ENCODE measurements at regions not wholly inside any gene's neighbourhood (a gene's known extent, or its start where the extent isn't known, plus 50 kb on each side); places are given as distances from the start of the nearest gene placed in this dataset.

DNA sequence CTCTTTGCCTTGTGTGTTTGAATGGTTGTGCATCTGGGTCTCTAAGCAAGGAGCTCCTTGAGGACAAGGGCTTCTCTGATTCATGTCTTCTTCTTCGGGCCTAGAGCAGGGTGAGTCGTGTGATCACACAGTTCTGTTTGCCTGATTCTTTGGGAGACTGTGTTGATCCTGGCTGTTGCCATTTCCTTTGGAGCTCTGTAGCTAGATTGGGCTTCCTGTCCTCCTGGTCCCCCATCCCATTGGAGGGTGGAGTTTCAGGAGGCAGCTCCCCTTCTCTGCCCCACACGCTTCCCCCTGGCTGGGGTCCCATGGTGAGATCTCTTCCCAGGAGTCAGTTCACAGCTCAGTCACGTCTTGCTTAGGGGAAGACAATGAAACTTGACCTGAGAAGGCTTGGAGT is 92.8 kb downstream of the TRIB2 start:
- ATAC-seq (no peak), DNase-seq (ENCODE audit: low spot score) (no peak)
- Histone ChIP-seq H3K9me2 (ENCODE audit: insufficient read depth) (no peaks in the 10 kb centered on the region), H3F3A (replicated peaks; ENCODE audit: low read depth) (no peaks in the 10 kb centered on the region), H3K4me1 (ENCODE audit: insufficient read depth) (peaks cover 8% of the 10 kb centered on the region), H3K36me3 (ENCODE audit: insufficient read depth) (no peaks in the 10 kb centered on the region), H4K20me1 (replicated peaks; ENCODE audit: insufficient read depth) (no peaks in the 10 kb centered on the region), H3K27ac (ENCODE audit: low read depth) (no peak overlapping the region), H3K4me2 (no peak overlapping the region), H3K79me2 (replicated peaks; ENCODE audit: insufficient read depth) (no peaks in the 10 kb centered on the region), H3K4me3 (no peak overlapping the region), H2AFZ (no peak overlapping the region), H3K27me3 (ENCODE audit: insufficient read depth) (no peaks in the 10 kb centered on the region)
- Mint-ChIP-seq H3K36me3 (ENCODE audit: low read depth) (no peaks in the 10 kb centered on the region), H3K9me3 (no peaks in the 10 kb centered on the region), H3K4me1 (peaks cover 10% of the 10 kb centered on the region; the same call in 2 of the 3 replicates), H3K4me3 (no peak overlapping the region), H3K27me3 (ENCODE audit: insufficient read depth, low read depth, poor library complexity) (no peaks in the 10 kb centered on the region), H3K27ac (no peak overlapping the region)
- TF ChIP-seq ZNF331 (CRISPR knock-in tag; IDR thresholded peaks at IDR 0.05; ENCODE audit: low read depth) = no peak
- TF ChIP-seq STAT1 (IDR thresholded peaks at IDR 0.05; ENCODE audit: unreplicated experiment) = no peak
- no peak for TF ChIP-seq NANOG (IDR thresholded peaks at IDR 0.05; ENCODE audit: borderline replicate concordance)
- TF ChIP-seq, protein P1, sequence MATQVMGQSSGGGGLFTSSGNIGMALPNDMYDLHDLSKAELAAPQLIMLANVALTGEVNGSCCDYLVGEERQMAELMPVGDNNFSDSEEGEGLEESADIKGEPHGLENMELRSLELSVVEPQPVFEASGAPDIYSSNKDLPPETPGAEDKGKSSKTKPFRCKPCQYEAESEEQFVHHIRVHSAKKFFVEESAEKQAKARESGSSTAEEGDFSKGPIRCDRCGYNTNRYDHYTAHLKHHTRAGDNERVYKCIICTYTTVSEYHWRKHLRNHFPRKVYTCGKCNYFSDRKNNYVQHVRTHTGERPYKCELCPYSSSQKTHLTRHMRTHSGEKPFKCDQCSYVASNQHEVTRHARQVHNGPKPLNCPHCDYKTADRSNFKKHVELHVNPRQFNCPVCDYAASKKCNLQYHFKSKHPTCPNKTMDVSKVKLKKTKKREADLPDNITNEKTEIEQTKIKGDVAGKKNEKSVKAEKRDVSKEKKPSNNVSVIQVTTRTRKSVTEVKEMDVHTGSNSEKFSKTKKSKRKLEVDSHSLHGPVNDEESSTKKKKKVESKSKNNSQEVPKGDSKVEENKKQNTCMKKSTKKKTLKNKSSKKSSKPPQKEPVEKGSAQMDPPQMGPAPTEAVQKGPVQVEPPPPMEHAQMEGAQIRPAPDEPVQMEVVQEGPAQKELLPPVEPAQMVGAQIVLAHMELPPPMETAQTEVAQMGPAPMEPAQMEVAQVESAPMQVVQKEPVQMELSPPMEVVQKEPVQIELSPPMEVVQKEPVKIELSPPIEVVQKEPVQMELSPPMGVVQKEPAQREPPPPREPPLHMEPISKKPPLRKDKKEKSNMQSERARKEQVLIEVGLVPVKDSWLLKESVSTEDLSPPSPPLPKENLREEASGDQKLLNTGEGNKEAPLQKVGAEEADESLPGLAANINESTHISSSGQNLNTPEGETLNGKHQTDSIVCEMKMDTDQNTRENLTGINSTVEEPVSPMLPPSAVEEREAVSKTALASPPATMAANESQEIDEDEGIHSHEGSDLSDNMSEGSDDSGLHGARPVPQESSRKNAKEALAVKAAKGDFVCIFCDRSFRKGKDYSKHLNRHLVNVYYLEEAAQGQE (IDR thresholded peaks at IDR 0.05; ENCODE audit: unreplicated experiment) = no peak
- TF ChIP-seq ZNF114 (CRISPR knock-in tag; IDR thresholded peaks at IDR 0.05) = no peak

DNA sequence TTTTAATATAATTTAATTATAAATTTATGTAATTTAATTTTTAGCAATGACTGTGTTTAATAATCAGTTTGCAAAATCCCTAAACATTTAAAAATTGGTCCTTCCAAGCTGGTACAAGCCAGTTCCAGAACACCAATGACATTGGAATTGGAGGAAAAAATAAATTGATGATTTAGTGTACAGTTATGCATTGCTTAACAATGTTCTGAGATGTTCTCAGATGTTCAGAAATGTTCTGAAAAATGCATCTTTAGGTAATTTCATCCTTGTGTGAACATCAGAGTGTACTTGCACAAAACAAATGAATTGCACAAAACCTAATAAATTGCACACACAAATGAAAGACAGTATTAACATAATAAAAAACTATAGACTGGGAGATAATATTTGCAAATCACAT is 95.2 kb downstream of the TRIB2 start:
- Mint-ChIP-seq H3K4me3 (no peak overlapping the region), H3K9me3 (no peaks in the 10 kb centered on the region), H3K27me3 (ENCODE audit: insufficient read depth, low read depth, poor library complexity) (peaks cover under 1% of the 10 kb centered on the region), H3K4me1 (peaks cover 10% of the 10 kb centered on the region), H3K27ac (no peak overlapping the region), H3K36me3 (ENCODE audit: low read depth) (no peaks in the 10 kb centered on the region)
- TF ChIP-seq ZNF331 (CRISPR knock-in tag; IDR thresholded peaks at IDR 0.05; ENCODE audit: low read depth) = no peak
- no peak for TF ChIP-seq ZNF114 (CRISPR knock-in tag; IDR thresholded peaks at IDR 0.05)
- TF ChIP-seq, protein P2, sequence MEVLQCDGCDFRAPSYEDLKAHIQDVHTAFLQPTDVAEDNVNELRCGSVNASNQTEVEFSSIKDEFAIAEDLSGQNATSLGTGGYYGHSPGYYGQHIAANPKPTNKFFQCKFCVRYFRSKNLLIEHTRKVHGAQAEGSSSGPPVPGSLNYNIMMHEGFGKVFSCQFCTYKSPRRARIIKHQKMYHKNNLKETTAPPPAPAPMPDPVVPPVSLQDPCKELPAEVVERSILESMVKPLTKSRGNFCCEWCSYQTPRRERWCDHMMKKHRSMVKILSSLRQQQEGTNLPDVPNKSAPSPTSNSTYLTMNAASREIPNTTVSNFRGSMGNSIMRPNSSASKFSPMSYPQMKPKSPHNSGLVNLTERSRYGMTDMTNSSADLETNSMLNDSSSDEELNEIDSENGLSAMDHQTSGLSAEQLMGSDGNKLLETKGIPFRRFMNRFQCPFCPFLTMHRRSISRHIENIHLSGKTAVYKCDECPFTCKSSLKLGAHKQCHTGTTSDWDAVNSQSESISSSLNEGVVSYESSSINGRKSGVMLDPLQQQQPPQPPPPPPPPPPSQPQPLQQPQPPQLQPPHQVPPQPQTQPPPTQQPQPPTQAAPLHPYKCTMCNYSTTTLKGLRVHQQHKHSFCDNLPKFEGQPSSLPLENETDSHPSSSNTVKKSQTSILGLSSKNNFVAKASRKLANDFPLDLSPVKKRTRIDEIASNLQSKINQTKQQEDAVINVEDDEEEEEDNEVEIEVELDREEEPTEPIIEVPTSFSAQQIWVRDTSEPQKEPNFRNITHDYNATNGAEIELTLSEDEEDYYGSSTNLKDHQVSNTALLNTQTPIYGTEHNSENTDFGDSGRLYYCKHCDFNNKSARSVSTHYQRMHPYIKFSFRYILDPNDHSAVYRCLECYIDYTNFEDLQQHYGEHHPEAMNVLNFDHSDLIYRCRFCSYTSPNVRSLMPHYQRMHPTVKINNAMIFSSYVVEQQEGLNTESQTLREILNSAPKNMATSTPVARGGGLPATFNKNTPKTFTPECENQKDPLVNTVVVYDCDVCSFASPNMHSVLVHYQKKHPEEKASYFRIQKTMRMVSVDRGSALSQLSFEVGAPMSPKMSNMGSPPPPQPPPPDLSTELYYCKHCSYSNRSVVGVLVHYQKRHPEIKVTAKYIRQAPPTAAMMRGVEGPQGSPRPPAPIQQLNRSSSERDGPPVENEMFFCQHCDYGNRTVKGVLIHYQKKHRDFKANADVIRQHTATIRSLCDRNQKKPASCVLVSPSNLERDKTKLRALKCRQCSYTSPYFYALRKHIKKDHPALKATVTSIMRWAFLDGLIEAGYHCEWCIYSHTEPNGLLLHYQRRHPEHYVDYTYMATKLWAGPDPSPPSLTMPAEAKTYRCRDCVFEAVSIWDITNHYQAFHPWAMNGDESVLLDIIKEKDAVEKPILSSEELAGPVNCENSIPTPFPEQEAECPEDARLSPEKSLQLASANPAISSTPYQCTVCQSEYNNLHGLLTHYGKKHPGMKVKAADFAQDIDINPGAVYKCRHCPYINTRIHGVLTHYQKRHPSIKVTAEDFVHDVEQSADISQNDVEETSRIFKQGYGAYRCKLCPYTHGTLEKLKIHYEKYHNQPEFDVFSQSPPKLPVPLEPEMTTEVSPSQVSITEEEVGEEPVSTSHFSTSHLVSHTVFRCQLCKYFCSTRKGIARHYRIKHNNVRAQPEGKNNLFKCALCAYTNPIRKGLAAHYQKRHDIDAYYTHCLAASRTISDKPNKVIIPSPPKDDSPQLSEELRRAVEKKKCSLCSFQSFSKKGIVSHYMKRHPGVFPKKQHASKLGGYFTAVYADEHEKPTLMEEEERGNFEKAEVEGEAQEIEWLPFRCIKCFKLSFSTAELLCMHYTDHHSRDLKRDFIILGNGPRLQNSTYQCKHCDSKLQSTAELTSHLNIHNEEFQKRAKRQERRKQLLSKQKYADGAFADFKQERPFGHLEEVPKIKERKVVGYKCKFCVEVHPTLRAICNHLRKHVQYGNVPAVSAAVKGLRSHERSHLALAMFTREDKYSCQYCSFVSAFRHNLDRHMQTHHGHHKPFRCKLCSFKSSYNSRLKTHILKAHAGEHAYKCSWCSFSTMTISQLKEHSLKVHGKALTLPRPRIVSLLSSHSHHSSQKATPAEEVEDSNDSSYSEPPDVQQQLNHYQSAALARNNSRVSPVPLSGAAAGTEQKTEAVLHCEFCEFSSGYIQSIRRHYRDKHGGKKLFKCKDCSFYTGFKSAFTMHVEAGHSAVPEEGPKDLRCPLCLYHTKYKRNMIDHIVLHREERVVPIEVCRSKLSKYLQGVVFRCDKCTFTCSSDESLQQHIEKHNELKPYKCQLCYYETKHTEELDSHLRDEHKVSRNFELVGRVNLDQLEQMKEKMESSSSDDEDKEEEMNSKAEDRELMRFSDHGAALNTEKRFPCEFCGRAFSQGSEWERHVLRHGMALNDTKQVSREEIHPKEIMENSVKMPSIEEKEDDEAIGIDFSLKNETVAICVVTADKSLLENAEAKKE (CRISPR knock-in tag; IDR thresholded peaks at IDR 0.05) = no peak
- Histone ChIP-seq H4K20me1 (replicated peaks; ENCODE audit: insufficient read depth) (no peaks in the 10 kb centered on the region), H3K9me2 (ENCODE audit: insufficient read depth) (peaks cover 7% of the 10 kb centered on the region), H3K36me3 (ENCODE audit: insufficient read depth) (no peaks in the 10 kb centered on the region), H3K79me2 (replicated peaks; ENCODE audit: insufficient read depth) (no peaks in the 10 kb centered on the region), H3K27ac (ENCODE audit: low read depth) (no peak overlapping the region), H2AFZ (no peak overlapping the region), H3K4me3 (no peak overlapping the region), H3K27me3 (ENCODE audit: insufficient read depth) (no peaks in the 10 kb centered on the region), H3K4me2 (no peak overlapping the region), H3K4me1 (ENCODE audit: insufficient read depth) (no peaks in the 10 kb centered on the region), H3F3A (replicated peaks; ENCODE audit: low read depth) (no peaks in the 10 kb centered on the region)
- DNase-seq (ENCODE audit: low spot score) (no peak), ATAC-seq (no peak)
